ENCODE measurements at regions not wholly inside any gene's neighbourhood (a gene's known extent, or its start where the extent isn't known, plus 50 kb on each side); places are given as distances from the start of the nearest gene placed in this dataset.

DNA sequence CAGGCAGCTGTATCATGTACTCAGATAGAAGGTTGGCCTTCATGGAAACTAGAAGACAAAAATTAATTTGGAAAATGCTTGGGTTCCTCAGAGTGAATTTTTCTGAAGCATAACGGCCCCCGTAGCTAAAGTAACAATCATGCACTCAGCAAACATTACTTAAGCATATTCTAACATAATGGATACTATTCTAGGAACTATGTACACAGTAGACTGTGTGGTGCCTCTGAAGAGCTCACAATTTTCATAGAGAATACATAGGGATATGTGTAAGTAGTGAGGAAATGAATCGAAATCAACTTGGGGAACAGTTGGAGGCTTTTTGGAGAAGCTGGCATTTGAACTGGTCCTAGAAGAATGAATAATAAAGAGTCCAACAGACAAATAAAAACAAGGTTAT is 1045.0 kb downstream of the GLUD2 start:
- H3K9me3 ChIP-seq, result no peaks in the 10 kb centered on the region
- no peaks in the 10 kb centered on the region for H3K27me3 ChIP-seq
- no peak overlapping the region for H3K27ac ChIP-seq
- 78 to 79% methylated on average over 3 of the region's 3 CpGs for WGBS, 2 donors
- H3K36me3 ChIP-seq, result no peaks in the 10 kb centered on the region
- no peak overlapping the region for H3K4me3 ChIP-seq
- DNase-seq (ENCODE audit: low spot score in 2 of 2), result no peak
- TF ChIP-seq POLR2A (IDR thresholded peaks at IDR 0.05) (no peak), EP300 (IDR thresholded peaks at IDR 0.05) (no peak)
- TF ChIP-seq, protein P1, sequence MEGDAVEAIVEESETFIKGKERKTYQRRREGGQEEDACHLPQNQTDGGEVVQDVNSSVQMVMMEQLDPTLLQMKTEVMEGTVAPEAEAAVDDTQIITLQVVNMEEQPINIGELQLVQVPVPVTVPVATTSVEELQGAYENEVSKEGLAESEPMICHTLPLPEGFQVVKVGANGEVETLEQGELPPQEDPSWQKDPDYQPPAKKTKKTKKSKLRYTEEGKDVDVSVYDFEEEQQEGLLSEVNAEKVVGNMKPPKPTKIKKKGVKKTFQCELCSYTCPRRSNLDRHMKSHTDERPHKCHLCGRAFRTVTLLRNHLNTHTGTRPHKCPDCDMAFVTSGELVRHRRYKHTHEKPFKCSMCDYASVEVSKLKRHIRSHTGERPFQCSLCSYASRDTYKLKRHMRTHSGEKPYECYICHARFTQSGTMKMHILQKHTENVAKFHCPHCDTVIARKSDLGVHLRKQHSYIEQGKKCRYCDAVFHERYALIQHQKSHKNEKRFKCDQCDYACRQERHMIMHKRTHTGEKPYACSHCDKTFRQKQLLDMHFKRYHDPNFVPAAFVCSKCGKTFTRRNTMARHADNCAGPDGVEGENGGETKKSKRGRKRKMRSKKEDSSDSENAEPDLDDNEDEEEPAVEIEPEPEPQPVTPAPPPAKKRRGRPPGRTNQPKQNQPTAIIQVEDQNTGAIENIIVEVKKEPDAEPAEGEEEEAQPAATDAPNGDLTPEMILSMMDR (IDR thresholded peaks at IDR 0.05), result no peak
- H3K4me1 ChIP-seq, result no peaks in the 10 kb centered on the region

DNA sequence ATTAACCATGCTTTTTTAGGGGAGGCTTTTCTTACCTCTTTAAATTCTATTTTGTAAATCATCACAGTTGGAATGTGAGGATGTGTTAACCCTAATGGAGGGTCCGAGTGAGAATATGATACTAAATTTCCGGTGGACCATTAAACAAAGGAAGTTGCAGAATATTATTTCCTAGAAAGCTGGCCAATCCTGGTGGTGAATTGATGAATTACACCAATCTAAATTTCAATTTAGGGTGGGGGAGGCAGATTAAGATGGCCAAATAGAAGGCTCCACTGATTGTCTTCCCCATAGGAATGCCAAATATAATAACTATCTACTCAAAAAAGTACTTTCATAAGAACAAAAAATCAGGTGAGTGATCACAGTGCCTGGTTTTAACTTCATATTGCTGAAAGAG is 1045.6 kb downstream of the GLUD2 start:
- H3K36me3 ChIP-seq, result no peaks in the 10 kb centered on the region
- no peak for TF ChIP-seq EP300 (IDR thresholded peaks at IDR 0.05)
- TF ChIP-seq, protein P1 (IDR thresholded peaks at IDR 0.05), result no peak
- no peak for TF ChIP-seq POLR2A (IDR thresholded peaks at IDR 0.05)
- no peaks in the 10 kb centered on the region for H3K4me1 ChIP-seq
- H3K4me3 ChIP-seq, result no peak overlapping the region
- DNase-seq (ENCODE audit: low spot score in 2 of 2), result no peak
- WGBS, 2 donors, result 81 to 85% methylated on average over 2 of the region's 2 CpGs
- H3K9me3 ChIP-seq, result no peaks in the 10 kb centered on the region
- no peak overlapping the region for H3K27ac ChIP-seq
- no peaks in the 10 kb centered on the region for H3K27me3 ChIP-seq

DNA sequence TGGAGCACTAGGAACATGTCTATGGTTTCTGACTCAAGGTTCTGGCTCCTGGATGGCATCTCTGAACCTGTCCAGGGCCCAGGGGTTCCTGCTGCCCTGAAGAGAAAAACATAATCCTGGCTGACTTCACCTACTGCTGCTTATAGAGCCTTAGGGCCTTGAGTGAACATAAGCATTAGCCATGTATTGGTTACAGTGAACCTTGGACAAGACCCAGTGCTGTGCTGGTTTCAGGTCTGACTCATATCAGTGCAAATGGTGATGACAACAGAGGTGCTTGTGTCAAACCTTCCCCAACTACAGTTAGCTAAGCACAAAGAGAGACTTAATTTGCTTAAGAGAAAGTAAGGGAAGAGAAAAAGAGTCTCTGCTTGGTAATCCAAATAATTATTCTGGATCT is 1047.2 kb downstream of the GLUD2 start:
- Histone ChIP-seq H3K36me3 (no peaks in the 10 kb centered on the region), H3K4me3 (no peak overlapping the region), H3K27me3 (no peaks in the 10 kb centered on the region), H3K27ac (no peak overlapping the region), H3K9me3 (no peaks in the 10 kb centered on the region), H3K4me1 (no peaks in the 10 kb centered on the region)
- TF ChIP-seq, protein P1 (IDR thresholded peaks at IDR 0.05), result no peak
- no peak for TF ChIP-seq EP300 (IDR thresholded peaks at IDR 0.05)
- no peak for TF ChIP-seq POLR2A (IDR thresholded peaks at IDR 0.05)
- DNase-seq (ENCODE audit: low spot score in 2 of 2), result no peak

DNA sequence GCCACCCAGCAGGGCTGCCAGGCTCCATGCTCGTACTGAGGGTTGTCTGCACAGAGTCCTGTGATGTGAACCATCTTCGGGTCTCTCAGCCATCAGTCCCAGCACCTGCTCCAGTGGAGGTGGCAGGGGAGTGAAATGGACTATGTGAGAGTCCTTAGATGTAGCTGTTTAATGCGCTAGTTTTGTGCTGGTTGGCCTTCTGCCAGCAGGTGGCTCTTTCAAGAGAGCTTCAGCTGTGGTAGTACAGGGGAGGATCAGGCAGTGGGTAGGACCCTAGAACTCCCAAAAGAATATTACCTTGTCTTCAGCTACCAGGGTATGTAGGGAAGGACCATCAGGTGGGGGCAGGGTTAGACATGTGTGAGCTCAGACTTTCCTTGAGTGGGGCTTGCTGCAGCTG is 1066.0 kb downstream of the GLUD2 start:
- no peak overlapping the region for H3K27ac ChIP-seq
- H3K27me3 ChIP-seq, result no peaks in the 10 kb centered on the region
- TF ChIP-seq, protein P1 (IDR thresholded peaks at IDR 0.05), result no peak
- TF ChIP-seq EP300 (IDR thresholded peaks at IDR 0.05) (no peak), POLR2A (IDR thresholded peaks at IDR 0.05) (no peak)
- no peaks in the 10 kb centered on the region for H3K4me1 ChIP-seq
- 63 to 70% methylated on average over 3 of the region's 3 CpGs for WGBS, 2 donors
- no peak for DNase-seq (ENCODE audit: low spot score in 2 of 2)
- no peak overlapping the region for H3K4me3 ChIP-seq
- H3K36me3 ChIP-seq, result no peaks in the 10 kb centered on the region
- peaks cover 0 to 3% (median 0%) of the 10 kb centered on the region in 4 donors for H3K9me3 ChIP-seq

DNA sequence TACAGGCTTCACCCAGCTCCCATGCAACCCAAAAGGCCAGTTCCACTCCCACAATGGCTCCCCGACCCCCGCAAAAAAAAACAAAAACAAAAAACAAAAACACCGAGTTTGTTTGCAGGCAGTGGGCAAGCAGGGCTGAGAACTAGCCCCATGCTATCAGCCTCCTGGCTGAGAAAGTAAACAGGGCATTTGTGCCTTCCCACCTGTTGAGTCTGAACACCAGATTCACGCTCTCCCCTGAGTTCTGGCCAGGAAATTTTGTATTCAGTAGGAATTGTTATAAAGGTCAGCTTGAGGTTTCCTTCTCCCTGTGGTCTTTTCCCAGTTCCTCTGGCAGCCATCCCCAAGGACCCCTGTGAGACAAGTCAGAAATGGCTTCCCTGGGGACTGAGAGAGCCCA is 1066.5 kb downstream of the GLUD2 start:
- 65 to 84% methylated on average over 4 of the region's 4 CpGs for WGBS, 2 donors
- Histone ChIP-seq H3K36me3 (no peaks in the 10 kb centered on the region), H3K4me1 (no peaks in the 10 kb centered on the region), H3K9me3 (peaks cover 0 to 3% (median 0%) of the 10 kb centered on the region in 4 donors), H3K27me3 (no peaks in the 10 kb centered on the region), H3K4me3 (no peak overlapping the region), H3K27ac (no peak overlapping the region)
- no peak for DNase-seq (ENCODE audit: low spot score in 2 of 2)
- TF ChIP-seq POLR2A (IDR thresholded peaks at IDR 0.05) (no peak), EP300 (IDR thresholded peaks at IDR 0.05) (no peak)
- TF ChIP-seq, protein P1 (IDR thresholded peaks at IDR 0.05), result no peak
